Neural crest cell (in vitro differentiated cells): ENCODE measurements at regions not wholly inside any gene's neighbourhood (a gene's known extent, or its start where the extent isn't known, plus 50 kb on each side); places are given as distances from the start of the nearest gene placed in this dataset.
"Not testable (repeated sequence)": the region's sequence is repeated elsewhere in the genome, so short reads cannot be mapped to it uniquely, and the experiment has no call there.

Experiments
- DNase-seq: peaks from one replicate; pipeline ENCODE4 v3.0.0; 2021; ENCODE audit warnings: low read depth, mixed read lengths, low spot score
- H3K27ac Mint-ChIP-seq: one replicate; pipeline ENCODE4 v1.8.0; 2021; ENCODE audit warnings: mild to moderate bottlenecking, mixed read lengths; ENCODE audit not compliant: unreplicated experiment
- H3K27me3 Mint-ChIP-seq: 2 replicates; pipeline ENCODE4 v1.8.0; 2021; ENCODE audit warnings: low read depth, mild to moderate bottlenecking, mixed read lengths
- H3K36me3 Mint-ChIP-seq: 2 replicates; pipeline ENCODE4 v1.8.0; 2021; ENCODE audit warnings: low read depth, mild to moderate bottlenecking, mixed read lengths
- H3K4me1 Mint-ChIP-seq: 2 replicates; pipeline ENCODE4 v1.8.0; 2021; ENCODE audit warnings: mixed read lengths
- H3K4me3 Mint-ChIP-seq: one replicate; pipeline ENCODE4 v1.8.0; 2021; ENCODE audit warnings: mild to moderate bottlenecking, mixed read lengths
- H3K9me3 Mint-ChIP-seq: 2 replicates; pipeline ENCODE4 v1.8.0; 2021; ENCODE audit warnings: mixed read lengths
- TF ChIP-seq, protein P1 (sequence below): fragments of 200-600 bp; sonication (generic); conservative IDR thresholded peaks from 2 replicates; pipeline ENCODE4 v1.5.0; 2021; ENCODE audit warnings: antibody characterized with exemption, mild to moderate bottlenecking

DNA sequence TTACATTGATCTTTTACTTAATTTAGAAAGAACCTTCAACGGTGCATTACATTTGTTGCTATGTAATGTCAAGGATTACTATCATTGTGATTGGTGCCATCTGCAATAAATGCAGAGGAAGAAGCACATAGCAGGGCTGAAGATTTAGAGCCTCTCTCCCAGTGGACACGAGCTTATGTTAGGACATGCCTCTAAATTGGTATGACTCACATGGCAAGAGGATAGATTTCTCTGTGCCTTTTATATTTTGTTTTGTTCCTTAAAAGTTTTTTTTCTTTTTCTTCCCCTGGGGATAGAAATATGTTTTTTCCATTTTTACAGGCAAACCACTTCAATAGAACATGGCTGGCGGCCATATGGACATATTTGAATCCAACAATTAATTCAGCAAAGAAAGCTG is 205.0 kb upstream of the HAND2 start:
- TF ChIP-seq, protein P1, sequence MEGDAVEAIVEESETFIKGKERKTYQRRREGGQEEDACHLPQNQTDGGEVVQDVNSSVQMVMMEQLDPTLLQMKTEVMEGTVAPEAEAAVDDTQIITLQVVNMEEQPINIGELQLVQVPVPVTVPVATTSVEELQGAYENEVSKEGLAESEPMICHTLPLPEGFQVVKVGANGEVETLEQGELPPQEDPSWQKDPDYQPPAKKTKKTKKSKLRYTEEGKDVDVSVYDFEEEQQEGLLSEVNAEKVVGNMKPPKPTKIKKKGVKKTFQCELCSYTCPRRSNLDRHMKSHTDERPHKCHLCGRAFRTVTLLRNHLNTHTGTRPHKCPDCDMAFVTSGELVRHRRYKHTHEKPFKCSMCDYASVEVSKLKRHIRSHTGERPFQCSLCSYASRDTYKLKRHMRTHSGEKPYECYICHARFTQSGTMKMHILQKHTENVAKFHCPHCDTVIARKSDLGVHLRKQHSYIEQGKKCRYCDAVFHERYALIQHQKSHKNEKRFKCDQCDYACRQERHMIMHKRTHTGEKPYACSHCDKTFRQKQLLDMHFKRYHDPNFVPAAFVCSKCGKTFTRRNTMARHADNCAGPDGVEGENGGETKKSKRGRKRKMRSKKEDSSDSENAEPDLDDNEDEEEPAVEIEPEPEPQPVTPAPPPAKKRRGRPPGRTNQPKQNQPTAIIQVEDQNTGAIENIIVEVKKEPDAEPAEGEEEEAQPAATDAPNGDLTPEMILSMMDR, result no peak
- Mint-ChIP-seq H3K4me1 (no peaks in the 10 kb centered on the region), H3K27ac (no peak overlapping the region), H3K4me3 (no peak overlapping the region), H3K9me3 (no peaks in the 10 kb centered on the region), H3K27me3 (peaks cover 14% of the 10 kb centered on the region), H3K36me3 (no peaks in the 10 kb centered on the region)
- no peak for DNase-seq

DNA sequence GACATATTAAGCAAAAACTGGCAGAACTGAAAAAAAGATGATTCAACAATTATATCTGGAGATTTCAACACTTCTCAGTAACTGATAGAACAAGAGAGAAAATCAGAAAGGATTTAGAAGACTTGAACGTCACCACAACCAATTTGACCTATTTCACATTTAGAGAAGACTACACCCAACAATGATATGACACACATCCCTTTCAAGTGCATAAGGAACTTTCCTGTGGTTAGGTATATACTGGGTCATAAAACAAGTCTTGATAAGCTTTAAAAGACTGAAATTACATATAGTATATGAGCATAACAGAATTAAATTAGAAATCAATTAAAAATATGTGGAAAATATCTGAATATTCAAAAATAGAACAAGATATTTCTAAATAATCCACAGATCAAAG is 201.2 kb upstream of the HAND2 start:
- H3K36me3 Mint-ChIP-seq, result no peaks in the 10 kb centered on the region
- H3K27ac Mint-ChIP-seq, result no peak overlapping the region
- H3K27me3 Mint-ChIP-seq, result peaks cover 17% of the 10 kb centered on the region
- H3K4me1 Mint-ChIP-seq, result no peaks in the 10 kb centered on the region
- DNase-seq, result no peak
- TF ChIP-seq, protein P1, result no peak
- no peak overlapping the region for H3K4me3 Mint-ChIP-seq
- peaks cover 4% of the 10 kb centered on the region for H3K9me3 Mint-ChIP-seq

DNA sequence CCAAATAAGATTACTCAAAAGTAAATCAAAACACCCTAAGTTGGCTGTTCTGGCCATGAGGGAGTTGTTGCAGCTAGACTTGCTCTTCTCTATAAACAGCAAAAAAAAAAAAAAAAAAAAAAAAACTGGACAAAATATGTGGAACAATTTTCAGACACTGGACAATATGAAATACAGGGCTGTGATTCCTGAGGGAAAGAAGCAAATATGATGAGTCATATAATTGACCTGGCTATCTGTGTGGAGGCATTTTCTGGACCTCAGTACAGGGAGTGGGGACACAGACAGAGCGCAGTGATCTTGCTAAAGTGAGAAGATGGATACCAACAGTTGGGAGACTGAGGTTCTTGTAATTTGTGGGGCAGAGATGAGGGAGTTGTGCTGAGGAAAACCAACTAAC is 192.0 kb upstream of the HAND2 start:
- TF ChIP-seq, protein P1, result no peak

DNA sequence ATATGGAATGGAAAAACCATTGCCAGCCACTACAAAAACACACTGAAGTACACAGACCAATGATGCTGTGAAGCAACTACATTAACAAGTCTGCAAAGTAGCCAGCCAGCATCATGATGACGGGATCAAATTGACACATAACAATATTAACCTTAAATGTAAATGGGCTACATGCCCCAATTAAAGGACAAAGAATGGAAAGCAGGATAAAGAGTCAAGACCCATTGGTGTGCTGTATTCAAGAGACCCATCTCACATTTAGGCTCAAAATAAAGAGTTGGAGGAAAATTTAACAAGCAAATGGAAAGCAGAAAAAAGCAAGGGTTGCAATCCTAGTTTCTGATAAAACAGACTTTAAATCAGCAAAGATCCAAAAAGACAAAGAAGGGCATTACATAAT is 188.5 kb upstream of the HAND2 start:
- H3K36me3 Mint-ChIP-seq, H3K27ac Mint-ChIP-seq, DNase-seq, H3K4me3 Mint-ChIP-seq, H3K4me1 Mint-ChIP-seq: not testable (repeated sequence)
- Mint-ChIP-seq H3K9me3 (peaks cover 19% of the 10 kb centered on the region), H3K27me3 (peaks cover 27% of the 10 kb centered on the region)

More for the DNA sequence above, 192.0 kb upstream of the HAND2 start:
- H3K9me3 Mint-ChIP-seq, result peaks cover 17% of the 10 kb centered on the region
- DNase-seq, result no peak
- H3K4me3 Mint-ChIP-seq, result no peak overlapping the region
- H3K27ac Mint-ChIP-seq, result no peak overlapping the region
- peaks cover 52% of the 10 kb centered on the region for H3K27me3 Mint-ChIP-seq
- H3K36me3 Mint-ChIP-seq, result no peaks in the 10 kb centered on the region
- no peaks in the 10 kb centered on the region for H3K4me1 Mint-ChIP-seq

DNA sequence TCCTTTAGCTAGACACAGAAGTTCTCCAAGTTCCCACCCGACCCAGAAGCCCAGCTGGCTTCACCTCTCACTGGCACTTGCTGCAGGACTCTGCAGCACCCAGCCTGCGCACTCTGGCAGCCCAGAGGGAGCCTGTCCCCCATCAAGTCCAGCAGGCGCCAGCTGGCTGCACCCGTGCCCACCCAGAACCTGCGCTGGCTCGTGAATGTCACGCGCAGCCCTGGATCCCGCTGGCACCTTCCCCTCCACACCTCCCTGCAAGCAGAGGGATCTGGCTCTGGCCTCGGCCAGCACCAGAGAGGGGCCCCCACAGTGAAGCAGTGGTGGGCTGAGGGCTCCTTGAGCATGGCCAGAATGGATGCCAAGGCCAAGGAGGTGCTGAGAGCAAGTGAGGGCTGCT is 187.6 kb upstream of the HAND2 start:
- Mint-ChIP-seq H3K27ac (no peak overlapping the region), H3K4me3 (no peak overlapping the region), H3K4me1 (no peaks in the 10 kb centered on the region), H3K27me3 (peaks cover 28% of the 10 kb centered on the region), H3K36me3 (no peaks in the 10 kb centered on the region), H3K9me3 (peaks cover 19% of the 10 kb centered on the region)
- TF ChIP-seq, protein P1, result no peak
- no peak for DNase-seq

DNA sequence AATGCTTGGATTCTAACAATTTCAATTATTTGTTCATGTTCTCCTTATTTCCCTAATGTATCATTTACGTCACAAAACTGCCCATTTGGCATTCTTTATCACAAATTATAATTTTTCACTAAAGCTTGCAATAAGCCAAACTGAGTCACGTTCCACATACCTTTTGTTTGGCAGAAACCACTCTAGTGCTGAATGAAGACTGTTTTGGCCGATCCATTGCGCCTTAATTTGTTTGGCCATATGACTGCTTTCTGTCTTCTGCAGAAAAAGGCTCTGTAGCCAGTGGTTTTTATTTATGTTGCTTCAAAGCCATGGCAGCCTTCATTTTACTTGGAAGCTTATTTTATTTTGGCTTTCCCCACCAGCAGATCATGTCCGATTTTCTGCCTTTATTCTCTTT is 184.4 kb upstream of the HAND2 start:
- H3K27me3 Mint-ChIP-seq, result peaks cover 11% of the 10 kb centered on the region
- TF ChIP-seq, protein P1, result no peak
- no peak overlapping the region for H3K27ac Mint-ChIP-seq
- no peak overlapping the region for H3K4me3 Mint-ChIP-seq
- no peaks in the 10 kb centered on the region for H3K36me3 Mint-ChIP-seq
- H3K4me1 Mint-ChIP-seq, result no peaks in the 10 kb centered on the region
- peaks cover 16% of the 10 kb centered on the region for H3K9me3 Mint-ChIP-seq
- DNase-seq, result no peak
